CD4-positive, alpha-beta T cell treated with Interleukin-2 at 100 ng/mL for 4 hours (primary cell): ENCODE measurements at regions not wholly inside any gene's neighbourhood (a gene's known extent, or its start where the extent isn't known, plus 50 kb on each side); places are given as distances from the start of the nearest gene placed in this dataset.

Experiments
- DNase-seq: peaks from one replicate; pipeline ENCODE4 v3.0.0-alpha.2; 2020; ENCODE audit warnings: low spot score

DNA sequence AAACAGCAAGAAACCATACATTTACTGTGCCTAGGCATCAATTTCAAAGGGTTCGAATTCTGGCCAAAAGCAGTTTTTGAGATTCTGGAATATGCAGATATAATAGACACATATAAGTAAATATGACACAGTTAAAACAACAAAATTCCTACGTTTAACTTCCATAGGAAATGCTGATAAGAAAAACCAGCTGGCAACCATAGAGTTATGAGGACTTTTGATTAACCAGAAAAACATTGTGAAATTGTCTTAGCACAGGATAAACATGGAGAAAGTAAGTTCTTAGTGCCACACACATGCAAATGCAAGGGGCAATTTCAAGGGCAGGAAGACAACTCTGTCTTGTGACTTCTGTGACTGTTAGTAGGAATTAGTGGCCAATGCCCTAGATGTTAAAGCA, 702.1 kb downstream of the TNS3 start:
- no peak for DNase-seq

- no peak for DNase-seq
Observed at GRCh38 chr7:46871516-46871915, 710.4 kb downstream of the TNS3 start.

DNA sequence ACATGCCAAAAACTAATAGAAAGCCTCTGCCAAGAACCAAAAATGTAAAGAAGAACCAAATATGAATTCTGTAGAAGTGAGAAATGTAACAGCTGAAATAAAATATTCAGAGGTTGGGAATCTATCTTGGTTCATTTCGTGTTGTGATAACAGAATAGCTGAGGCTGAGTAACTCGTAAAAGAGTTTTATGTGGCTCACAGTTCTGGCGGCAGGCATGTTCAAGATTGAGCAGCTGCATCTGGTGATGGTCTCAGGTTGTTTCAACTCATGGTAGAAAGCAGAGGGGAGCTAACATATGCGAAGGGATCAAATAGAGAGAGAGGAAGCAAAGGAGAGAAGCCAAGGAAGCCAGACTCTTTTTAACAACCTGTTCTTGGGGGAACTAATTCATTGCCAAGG, 717.2 kb downstream of the TNS3 start:
- no peak for DNase-seq

DNA sequence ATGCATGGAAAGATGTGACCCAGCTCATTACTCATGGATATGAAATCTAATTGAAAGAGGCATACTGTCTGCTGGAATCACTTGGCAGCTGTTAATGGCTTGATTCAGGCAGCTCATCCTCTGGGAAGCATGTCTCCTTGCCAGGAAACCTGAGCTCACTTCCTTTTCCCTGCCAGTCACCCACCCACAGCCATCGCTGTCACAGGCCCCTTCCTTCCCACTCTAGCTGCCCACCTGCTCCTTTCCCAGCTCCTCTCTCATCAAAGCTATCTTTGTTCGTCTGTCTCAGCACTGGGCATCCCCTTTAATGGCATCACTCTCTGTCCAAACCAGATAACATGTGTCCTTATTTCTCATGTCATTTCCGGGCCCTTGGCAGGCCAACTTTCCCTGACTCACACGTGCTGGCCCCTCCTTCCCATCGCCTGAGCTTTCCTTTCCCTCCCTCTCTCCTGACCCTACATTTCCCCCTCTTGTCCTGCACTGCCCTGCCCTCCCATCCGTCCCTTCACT, 721.9 kb downstream of the TNS3 start:
- no peak for DNase-seq

- DNase-seq: no peak
Observed at GRCh38 chr7:46855851-46856250, 726.1 kb downstream of the TNS3 start.

- DNase-seq: no peak
Observed at GRCh38 chr7:46854958-46855473, 726.9 kb downstream of the TNS3 start.

DNA sequence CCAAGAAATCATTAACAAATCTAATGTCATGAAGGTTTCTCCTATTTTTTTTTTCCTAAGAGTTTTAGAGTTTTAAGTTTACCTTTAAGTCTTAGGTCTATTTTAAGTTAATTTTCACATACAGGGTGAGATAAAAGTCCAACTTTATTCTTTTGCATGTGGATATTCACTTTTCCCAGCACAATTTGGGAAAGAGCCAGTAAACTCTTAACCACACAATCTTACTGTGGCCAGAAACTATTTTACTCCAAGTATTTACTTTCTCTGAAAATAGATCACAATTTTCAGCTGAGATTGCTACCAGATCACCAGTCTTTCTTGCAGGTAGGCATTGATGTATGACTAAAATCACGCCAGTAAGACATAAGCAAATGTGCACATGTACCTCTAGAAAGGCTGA, 728.5 kb downstream of the TNS3 start:
- no peak for DNase-seq

DNA sequence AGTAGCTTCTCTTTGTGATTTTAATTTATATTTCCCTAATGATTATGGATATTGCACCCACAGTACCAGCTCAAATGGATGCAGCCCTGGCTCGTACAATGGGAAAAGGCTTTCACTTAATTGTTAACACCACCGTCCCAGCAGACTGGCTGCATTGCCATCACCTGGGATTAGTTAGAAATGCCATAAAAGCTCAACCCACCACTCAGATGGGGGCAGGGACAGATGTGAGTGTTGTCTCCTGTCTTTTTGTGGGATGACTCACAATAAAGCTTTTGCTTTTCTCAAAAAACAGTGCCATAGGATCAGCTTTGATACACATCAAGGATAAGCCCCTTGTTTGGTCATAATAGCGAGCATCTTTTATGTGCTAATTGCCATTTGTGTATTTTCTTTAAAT, 729.1 kb downstream of the TNS3 start:
- DNase-seq: no peak

- DNase-seq: no peak
Observed at GRCh38 chr7:46850563-46851330, 731.2 kb downstream of the TNS3 start.

GRCh38 chr7:46848944-46849343, 733.0 kb downstream of the TNS3 start:
- DNase-seq: no peak

GRCh38 chr7:46848311-46848710, 733.6 kb downstream of the TNS3 start:
- DNase-seq: no peak

GRCh38 chr7:46847126-46847525, 734.8 kb downstream of the TNS3 start:
- DNase-seq: no peak

- DNase-seq: no peak
Observed at GRCh38 chr7:46844486-46844885, 737.4 kb downstream of the TNS3 start.

DNA sequence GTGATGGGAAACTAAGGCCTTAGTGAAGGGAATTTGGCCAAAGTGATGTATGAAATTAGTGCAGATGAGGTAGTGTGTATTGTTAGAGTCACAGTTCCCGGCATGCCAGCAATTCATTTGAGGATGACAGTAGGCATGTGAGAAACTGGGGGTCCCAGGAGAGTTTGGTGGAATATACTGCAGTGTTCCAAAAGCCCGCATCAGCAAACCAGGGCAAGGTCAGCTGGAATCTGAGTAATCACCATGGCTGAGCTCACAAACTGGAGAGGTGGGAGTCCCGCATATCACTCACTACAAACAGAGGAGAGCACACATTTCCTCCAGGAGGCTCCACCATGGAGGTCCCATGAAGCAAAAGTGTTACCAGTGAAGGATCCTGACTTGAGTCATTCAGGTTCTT, 740.7 kb downstream of the TNS3 start:
- no peak for DNase-seq

DNA sequence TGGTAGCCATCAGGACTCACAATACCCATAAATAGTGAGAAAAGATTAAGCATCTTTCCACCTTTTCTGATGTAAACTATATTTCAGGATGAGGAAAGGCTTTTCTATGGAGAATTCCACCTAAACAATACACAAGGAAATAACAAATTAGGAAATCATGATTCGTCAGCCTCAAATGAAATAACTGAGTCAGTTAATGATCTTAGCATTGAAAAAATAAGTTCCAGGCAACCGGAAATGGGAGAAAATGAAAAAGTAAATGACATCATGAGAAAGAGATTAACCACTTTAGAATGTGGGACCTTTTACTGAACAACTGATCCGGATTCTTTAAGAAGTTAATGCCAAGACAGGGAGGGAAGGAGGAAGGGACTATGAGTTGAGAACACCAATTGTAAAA, 742.3 kb downstream of the TNS3 start:
- DNase-seq: no peak

DNA sequence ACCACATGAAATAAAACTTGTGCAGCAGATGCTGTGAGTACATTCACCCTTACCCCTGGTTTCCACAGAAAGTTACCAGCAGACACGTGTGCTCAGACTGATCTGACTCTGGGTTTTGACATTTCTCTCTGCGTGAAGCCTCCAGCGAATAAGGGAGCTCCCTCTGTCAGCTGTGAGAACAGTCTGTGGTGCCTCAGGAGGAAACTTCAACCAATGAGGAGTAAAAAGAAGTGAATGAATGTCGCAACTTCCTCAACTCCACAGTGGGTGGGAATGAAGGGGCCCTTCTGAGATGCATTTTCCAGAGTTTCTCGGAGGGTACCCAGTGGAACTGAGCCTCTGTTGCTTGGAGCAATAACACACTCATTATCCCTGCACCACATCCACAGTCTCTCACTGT, 743.4 kb downstream of the TNS3 start:
- DNase-seq: no peak

- DNase-seq: no peak
Observed at GRCh38 chr7:46835556-46835955, 746.4 kb downstream of the TNS3 start.

- DNase-seq: no peak
Observed at GRCh38 chr7:46834921-46835320, 747.0 kb downstream of the TNS3 start.

- no peak for DNase-seq
Observed at GRCh38 chr7:46833197-46833596, 748.7 kb downstream of the TNS3 start.

- no peak for DNase-seq
Observed at GRCh38 chr7:46832136-46832535, 749.8 kb downstream of the TNS3 start.

GRCh38 chr7:46819819-46820218, 762.1 kb downstream of the TNS3 start:
- DNase-seq: no peak

GRCh38 chr7:46814516-46815250, 767.2 kb downstream of the TNS3 start:
- DNase-seq: no peak

DNA sequence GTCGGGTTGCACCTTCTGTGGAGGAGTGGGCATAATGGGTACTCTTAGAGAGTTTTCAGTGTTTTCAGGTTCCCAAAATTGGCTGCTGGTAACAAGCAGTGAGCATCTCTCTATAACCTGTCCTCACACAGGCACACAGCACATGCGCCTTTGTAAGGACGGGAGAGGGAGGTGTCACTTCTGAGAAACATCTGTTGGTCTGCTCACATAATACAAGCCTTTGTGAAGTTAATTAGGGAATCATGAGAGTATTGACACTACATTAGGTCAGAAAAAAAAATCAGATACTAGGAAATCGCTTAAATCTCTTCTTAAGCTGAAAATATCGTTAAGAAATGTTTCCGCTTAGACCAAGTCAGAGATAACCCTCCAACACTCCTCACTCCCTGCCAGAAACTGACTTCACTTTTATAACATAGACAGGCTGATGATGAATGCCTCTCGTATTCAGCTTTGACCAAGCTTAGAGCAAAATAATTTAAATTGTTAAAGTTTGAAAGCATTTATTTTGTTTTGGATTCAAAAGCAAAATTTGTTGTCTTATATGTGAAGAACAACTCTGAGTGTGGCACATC, 769.7 kb downstream of the TNS3 start:
- no peak for DNase-seq
